Astrocyte (in vitro differentiated cells and primary cell): ENCODE measurements at regions not wholly inside any gene's neighbourhood (a gene's known extent, or its start where the extent isn't known, plus 50 kb on each side); places are given as distances from the start of the nearest gene placed in this dataset.
"Not testable (repeated sequence)": the region's sequence is repeated elsewhere in the genome, so short reads cannot be mapped to it uniquely, and the experiment has no call there.

ENCODE experiments used
- CTCF ChIP-seq: IDR thresholded peaks from 2 replicates; pipeline ENCODE4 v1.5.1; 2011; ENCODE audit warnings: low read depth, mild to moderate bottlenecking, inconsistent platforms, low read length, moderate library complexity; ENCODE audit not compliant: insufficient read depth
- EZH2 ChIP-seq: IDR thresholded peaks from 2 replicates; pipeline ENCODE4 v1.6.1; 2012; ENCODE audit warnings: mild to moderate bottlenecking, low read length, inconsistent platforms; ENCODE audit not compliant: insufficient read depth

GRCh38 chr9:62843706-62844290, 1654.0 kb downstream of the SPATA31A7 start:
- TF ChIP-seq EZH2, CTCF: not testable (repeated sequence)
